ENCODE measurements at regions not wholly inside any gene's neighbourhood (a gene's known extent, or its start where the extent isn't known, plus 50 kb on each side); places are given as distances from the start of the nearest gene placed in this dataset.

DNA sequence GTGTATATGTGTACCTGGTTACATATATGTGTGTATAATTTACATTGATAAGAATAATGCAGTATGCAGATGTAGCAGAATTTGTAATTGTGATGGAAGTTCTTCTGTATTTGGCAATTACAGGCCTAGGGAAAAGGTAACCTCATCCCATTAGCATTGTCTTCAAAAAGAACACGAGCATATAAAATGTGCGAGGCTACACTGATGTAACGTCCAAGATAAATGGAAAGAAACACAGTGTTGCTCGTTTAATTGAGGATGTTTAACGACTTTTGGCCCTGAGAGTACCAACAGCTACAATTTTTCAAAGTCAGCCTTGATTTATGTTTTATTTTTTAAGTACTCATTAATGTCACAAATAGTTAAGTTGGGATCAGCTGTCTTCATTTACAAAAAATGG lies 703.5 kb upstream of the RBFOX1 start:
- POLR2A ChIA-PET, result no interaction called here
- Histone ChIP-seq H3K27me3 (ENCODE audit: insufficient read depth, low read length, poor library complexity, severe bottlenecking) (no peaks in the 10 kb centered on the region), H3K9me3 (ENCODE audit: low read length) (no peaks in the 10 kb centered on the region), H3K4me3 (ENCODE audit: low read length) (no peak overlapping the region), H3K27ac (ENCODE audit: low read depth, low read length) (no peak overlapping the region), H3K36me3 (ENCODE audit: insufficient read depth, low read length) (no peaks in the 10 kb centered on the region), H3K4me1 (ENCODE audit: insufficient read depth, low read length) (no peaks in the 10 kb centered on the region)
- Mint-ChIP-seq H3K9me3 (peaks cover 0 to 16% (median 4%) of the 10 kb centered on the region in 5 donors), H3K4me3 (no peak overlapping the region), H3K36me3 (no peaks in the 10 kb centered on the region), H3K27ac (no peak overlapping the region), H3K27me3 (peaks cover 0 to 2% of the 10 kb centered on the region in 2 donors), H3K4me1 (no peaks in the 10 kb centered on the region)
- DNase-seq, result no peak
- CTCF ChIA-PET, result no interaction called here

DNA sequence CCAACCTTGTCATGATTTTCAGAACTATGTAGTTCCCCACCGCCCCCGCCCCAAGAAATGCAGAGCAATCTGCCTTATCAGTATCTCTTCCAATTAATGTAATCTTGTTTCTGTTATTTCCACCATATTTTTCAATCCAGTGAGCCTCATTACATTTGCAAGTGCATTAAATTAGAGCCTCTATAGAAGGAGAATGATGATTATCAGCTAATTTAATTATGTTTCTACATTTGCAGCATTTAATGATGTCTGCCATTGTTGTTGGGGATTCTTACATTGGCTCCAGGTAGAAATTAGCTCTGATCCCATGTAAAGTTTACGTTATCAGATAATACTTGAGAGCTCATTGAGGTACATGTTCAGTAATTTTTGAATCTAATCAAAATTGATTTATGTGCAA lies 707.0 kb upstream of the RBFOX1 start:
- no peaks in the 10 kb centered on the region for H3K27me3 ChIP-seq (ENCODE audit: insufficient read depth, low read length, poor library complexity, severe bottlenecking)

DNA sequence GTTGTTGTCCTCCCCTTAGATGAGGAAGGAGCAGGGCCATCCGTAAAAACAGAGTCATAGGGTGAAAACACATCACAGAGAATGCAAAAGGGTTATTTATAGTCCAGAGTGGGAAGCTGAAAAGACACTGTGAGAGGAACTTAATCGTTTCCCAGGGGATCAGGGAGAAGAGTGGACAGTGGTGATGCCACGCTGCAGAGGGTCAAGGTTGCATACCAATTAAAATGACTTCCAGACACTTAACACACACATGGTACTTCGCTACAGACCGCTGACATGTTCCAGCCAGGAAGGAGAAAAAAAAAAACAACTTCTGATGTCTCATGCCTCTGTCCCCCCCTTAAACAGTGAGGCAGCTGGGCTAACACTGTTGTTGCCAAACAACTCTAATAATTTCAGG lies 713.8 kb upstream of the RBFOX1 start:
- Mint-ChIP-seq H3K9me3 (peaks cover 11 to 25% (median 14%) of the 10 kb centered on the region in 5 donors), H3K27ac (no peak overlapping the region), H3K36me3 (no peaks in the 10 kb centered on the region), H3K27me3 (no peaks in the 10 kb centered on the region), H3K4me3 (no peak overlapping the region), H3K4me1 (no peaks in the 10 kb centered on the region)
- Histone ChIP-seq H3K4me3 (ENCODE audit: low read length) (no peak overlapping the region), H3K27ac (ENCODE audit: low read depth, low read length) (no peak overlapping the region), H3K36me3 (ENCODE audit: insufficient read depth, low read length) (no peaks in the 10 kb centered on the region), H3K27me3 (ENCODE audit: insufficient read depth, low read length, poor library complexity, severe bottlenecking) (no peaks in the 10 kb centered on the region), H3K9me3 (ENCODE audit: low read length) (no peaks in the 10 kb centered on the region), H3K4me1 (ENCODE audit: insufficient read depth, low read length) (no peaks in the 10 kb centered on the region)
- POLR2A ChIA-PET, result no interaction called here
- DNase-seq, result no peak
- CTCF ChIA-PET, result no interaction called here

More for the DNA sequence above, 707.0 kb upstream of the RBFOX1 start:
- H3K36me3 ChIP-seq (ENCODE audit: insufficient read depth, low read length), result no peaks in the 10 kb centered on the region
- Mint-ChIP-seq H3K27ac (no peak overlapping the region), H3K9me3 (peaks cover 2 to 18% (median 6%) of the 10 kb centered on the region in 5 donors), H3K4me1 (no peaks in the 10 kb centered on the region), H3K36me3 (no peaks in the 10 kb centered on the region), H3K4me3 (no peak overlapping the region), H3K27me3 (no peaks in the 10 kb centered on the region)
- no peaks in the 10 kb centered on the region for H3K4me1 ChIP-seq (ENCODE audit: insufficient read depth, low read length)
- H3K4me3 ChIP-seq (ENCODE audit: low read length), result no peak overlapping the region
- POLR2A ChIA-PET, result no interaction called here
- H3K27ac ChIP-seq (ENCODE audit: low read depth, low read length), result no peak overlapping the region
- no peak for DNase-seq
- no peaks in the 10 kb centered on the region for H3K9me3 ChIP-seq (ENCODE audit: low read length)
- CTCF ChIA-PET, result no interaction called here

DNA sequence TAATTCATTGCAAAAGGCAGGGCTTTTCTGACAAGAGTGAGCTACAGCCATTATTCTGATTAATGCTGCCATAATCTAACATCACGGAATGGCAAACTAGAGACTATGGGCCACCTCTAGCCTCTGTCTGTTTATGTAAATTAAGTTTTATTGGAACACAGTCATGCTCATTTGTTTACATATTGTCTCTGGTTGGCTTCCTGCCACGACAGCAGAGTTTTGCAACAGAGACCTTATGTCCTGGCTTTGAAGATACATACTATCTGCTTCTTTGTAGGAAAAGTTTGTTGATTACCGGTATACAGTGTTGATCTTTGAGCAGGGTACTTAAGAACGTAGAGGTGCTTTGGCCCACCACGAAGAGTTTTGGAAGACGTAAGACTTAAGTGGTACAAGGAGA lies 715.9 kb upstream of the RBFOX1 start:
- H3K4me1 Mint-ChIP-seq, result no peaks in the 10 kb centered on the region
- no peak overlapping the region for H3K4me3 Mint-ChIP-seq
- no peak for DNase-seq
- H3K9me3 ChIP-seq (ENCODE audit: low read length), result no peaks in the 10 kb centered on the region
- no peaks in the 10 kb centered on the region for H3K36me3 ChIP-seq (ENCODE audit: insufficient read depth, low read length)
- no peak overlapping the region for H3K4me3 ChIP-seq (ENCODE audit: low read length)
- H3K27ac Mint-ChIP-seq, result no peak overlapping the region
- peaks cover 13 to 24% (median 14%) of the 10 kb centered on the region in 5 donors for H3K9me3 Mint-ChIP-seq
- H3K27me3 ChIP-seq (ENCODE audit: insufficient read depth, low read length, poor library complexity, severe bottlenecking), result no peaks in the 10 kb centered on the region
- no peaks in the 10 kb centered on the region for H3K36me3 Mint-ChIP-seq
- H3K27ac ChIP-seq (ENCODE audit: low read depth, low read length), result no peak overlapping the region
- ChIA-PET CTCF (no interaction called here), POLR2A (no interaction called here)
- H3K27me3 Mint-ChIP-seq, result no peaks in the 10 kb centered on the region
- H3K4me1 ChIP-seq (ENCODE audit: insufficient read depth, low read length), result no peaks in the 10 kb centered on the region

DNA sequence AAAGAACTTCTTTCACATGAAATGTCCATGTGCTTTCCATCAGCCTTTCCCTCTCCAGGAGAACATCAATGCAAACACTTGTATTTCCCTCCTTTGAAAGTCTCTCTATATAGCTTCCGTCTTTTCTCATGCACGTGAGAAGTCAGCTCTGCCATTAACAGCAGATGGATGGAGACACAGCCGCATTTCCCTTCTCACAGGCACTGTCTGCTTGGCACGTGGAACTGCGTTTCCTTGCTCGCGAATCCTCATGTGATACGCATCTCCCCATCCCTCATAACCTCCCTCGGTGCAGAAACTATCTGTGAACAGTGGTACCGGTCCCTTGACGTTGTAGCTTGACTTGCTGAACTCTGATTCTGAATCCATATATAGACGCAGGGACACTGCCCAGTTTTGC lies 717.0 kb upstream of the RBFOX1 start:
- Histone ChIP-seq H3K27ac (ENCODE audit: low read depth, low read length) (no peak overlapping the region), H3K4me3 (ENCODE audit: low read length) (no peak overlapping the region), H3K9me3 (ENCODE audit: low read length) (no peaks in the 10 kb centered on the region), H3K4me1 (ENCODE audit: insufficient read depth, low read length) (no peaks in the 10 kb centered on the region), H3K27me3 (ENCODE audit: insufficient read depth, low read length, poor library complexity, severe bottlenecking) (no peaks in the 10 kb centered on the region), H3K36me3 (ENCODE audit: insufficient read depth, low read length) (no peaks in the 10 kb centered on the region)
- Mint-ChIP-seq H3K4me3 (no peak overlapping the region), H3K27ac (no peak overlapping the region), H3K27me3 (no peaks in the 10 kb centered on the region), H3K4me1 (no peaks in the 10 kb centered on the region), H3K9me3 (peaks cover 11 to 26% (median 16%) of the 10 kb centered on the region in 5 donors), H3K36me3 (no peaks in the 10 kb centered on the region)
- no peak for DNase-seq
- CTCF ChIA-PET, result no interaction called here
- POLR2A ChIA-PET, result no interaction called here

DNA sequence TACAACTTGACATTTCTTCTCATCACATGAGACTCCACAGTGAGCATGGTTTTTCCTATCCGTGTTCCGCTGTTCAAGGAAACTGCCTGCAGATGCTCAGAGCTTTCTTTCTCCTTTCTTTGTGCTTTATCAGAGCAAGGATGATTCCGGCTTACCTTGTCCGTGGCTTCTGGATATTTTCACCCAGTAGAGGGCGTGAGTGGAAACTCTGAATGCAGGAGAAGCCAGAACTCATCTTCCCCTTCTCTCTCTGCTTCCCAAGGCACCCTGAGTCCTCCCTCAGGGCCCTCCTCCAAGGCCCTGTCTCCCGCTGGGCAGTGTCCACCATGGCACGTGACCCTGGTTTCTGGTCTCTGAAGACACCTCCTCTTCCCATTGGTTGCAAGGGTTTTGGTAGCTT lies 721.1 kb upstream of the RBFOX1 start:
- H3K36me3 Mint-ChIP-seq, result no peaks in the 10 kb centered on the region
- peaks cover 0 to 16% (median 8%) of the 10 kb centered on the region in 5 donors for H3K9me3 Mint-ChIP-seq
- no peaks in the 10 kb centered on the region for H3K27me3 ChIP-seq (ENCODE audit: insufficient read depth, low read length, poor library complexity, severe bottlenecking)
- H3K4me3 Mint-ChIP-seq, result no peak overlapping the region
- CTCF ChIA-PET, result no interaction called here
- H3K4me1 Mint-ChIP-seq, result no peaks in the 10 kb centered on the region
- no peak overlapping the region for H3K27ac Mint-ChIP-seq
- peaks cover 0 to 5% of the 10 kb centered on the region in 2 donors for H3K27me3 Mint-ChIP-seq
- no peak for DNase-seq
- H3K36me3 ChIP-seq (ENCODE audit: insufficient read depth, low read length), result no peaks in the 10 kb centered on the region
- H3K4me3 ChIP-seq (ENCODE audit: low read length), result no peak overlapping the region
- no peaks in the 10 kb centered on the region for H3K9me3 ChIP-seq (ENCODE audit: low read length)
- POLR2A ChIA-PET, result no interaction called here
- no peaks in the 10 kb centered on the region for H3K4me1 ChIP-seq (ENCODE audit: insufficient read depth, low read length)
- no peak overlapping the region for H3K27ac ChIP-seq (ENCODE audit: low read depth, low read length)

DNA sequence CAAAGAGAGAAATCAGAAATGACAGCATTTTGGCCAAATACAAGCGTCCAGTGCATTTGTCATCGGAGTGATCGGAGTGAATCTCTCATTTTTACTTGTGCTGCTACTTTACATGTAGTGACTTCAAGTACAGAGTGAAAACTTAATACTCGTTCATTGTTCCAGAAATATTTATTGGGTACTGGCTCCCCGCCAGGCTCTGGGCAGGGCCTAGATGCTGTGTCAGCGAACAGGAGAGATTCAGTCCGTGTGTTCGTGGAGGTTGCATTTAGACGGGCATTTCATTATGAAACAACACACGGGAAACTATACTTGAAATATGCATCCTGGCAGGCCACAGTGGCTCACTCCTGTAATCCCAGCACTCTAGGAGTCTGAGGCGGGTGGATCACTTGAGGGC lies 727.2 kb upstream of the RBFOX1 start:
- no peak overlapping the region for H3K27ac Mint-ChIP-seq
- peaks cover 0 to 5% of the 10 kb centered on the region in 2 donors for H3K27me3 Mint-ChIP-seq
- H3K9me3 Mint-ChIP-seq, result peaks cover 0 to 13% (median 3%) of the 10 kb centered on the region in 5 donors
- H3K9me3 ChIP-seq (ENCODE audit: low read length), result no peaks in the 10 kb centered on the region
- no peak overlapping the region for H3K4me3 ChIP-seq (ENCODE audit: low read length)
- ChIA-PET CTCF (no interaction called here), POLR2A (no interaction called here)
- no peak overlapping the region for H3K27ac ChIP-seq (ENCODE audit: low read depth, low read length)
- no peaks in the 10 kb centered on the region for H3K27me3 ChIP-seq (ENCODE audit: insufficient read depth, low read length, poor library complexity, severe bottlenecking)
- no peak for DNase-seq
- no peaks in the 10 kb centered on the region for H3K36me3 ChIP-seq (ENCODE audit: insufficient read depth, low read length)
- H3K4me1 Mint-ChIP-seq, result no peaks in the 10 kb centered on the region
- H3K4me1 ChIP-seq (ENCODE audit: insufficient read depth, low read length), result no peaks in the 10 kb centered on the region
- no peaks in the 10 kb centered on the region for H3K36me3 Mint-ChIP-seq
- no peak overlapping the region for H3K4me3 Mint-ChIP-seq

DNA sequence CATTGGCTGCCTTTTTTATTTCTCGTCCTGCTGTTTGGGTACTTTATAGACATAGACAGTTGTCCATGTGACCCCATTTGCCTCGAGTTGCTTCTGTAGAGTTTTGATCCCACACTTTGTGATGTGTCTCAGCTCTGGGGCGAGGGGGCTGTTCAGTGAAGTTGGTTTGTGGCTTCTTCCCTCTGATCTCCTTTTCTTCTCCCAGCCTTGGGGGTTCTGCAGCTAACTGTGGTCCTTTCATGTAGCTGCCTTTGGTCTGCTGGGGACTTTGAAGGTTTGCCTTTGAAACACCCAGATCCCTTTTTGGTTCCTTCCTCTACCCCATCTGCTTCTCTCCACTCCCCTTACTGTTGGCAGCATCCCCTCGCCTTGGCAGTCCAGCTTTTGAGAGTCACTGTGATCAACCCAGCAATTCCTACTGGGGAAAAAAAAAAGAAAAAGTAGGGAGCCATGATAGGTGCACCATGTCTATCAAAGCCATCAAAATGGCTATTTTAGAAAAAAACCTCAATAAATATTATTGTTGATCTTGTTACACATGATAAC lies 728.8 kb upstream of the RBFOX1 start:
- Histone ChIP-seq H3K27ac (ENCODE audit: low read depth, low read length) (no peak overlapping the region), H3K27me3 (ENCODE audit: insufficient read depth, low read length, poor library complexity, severe bottlenecking) (no peaks in the 10 kb centered on the region), H3K4me3 (ENCODE audit: low read length) (no peak overlapping the region), H3K9me3 (ENCODE audit: low read length) (no peaks in the 10 kb centered on the region), H3K36me3 (ENCODE audit: insufficient read depth, low read length) (no peaks in the 10 kb centered on the region), H3K4me1 (ENCODE audit: insufficient read depth, low read length) (no peaks in the 10 kb centered on the region)
- peaks cover 0 to 5% of the 10 kb centered on the region in 2 donors for H3K27me3 Mint-ChIP-seq
- H3K4me1 Mint-ChIP-seq, result no peaks in the 10 kb centered on the region
- ChIA-PET CTCF (no interaction called here), POLR2A (no interaction called here)
- H3K4me3 Mint-ChIP-seq, result no peak overlapping the region
- H3K27ac Mint-ChIP-seq, result no peak overlapping the region
- peaks cover 0 to 13% (median 5%) of the 10 kb centered on the region in 5 donors for H3K9me3 Mint-ChIP-seq
- no peaks in the 10 kb centered on the region for H3K36me3 Mint-ChIP-seq
- no peak for DNase-seq

DNA sequence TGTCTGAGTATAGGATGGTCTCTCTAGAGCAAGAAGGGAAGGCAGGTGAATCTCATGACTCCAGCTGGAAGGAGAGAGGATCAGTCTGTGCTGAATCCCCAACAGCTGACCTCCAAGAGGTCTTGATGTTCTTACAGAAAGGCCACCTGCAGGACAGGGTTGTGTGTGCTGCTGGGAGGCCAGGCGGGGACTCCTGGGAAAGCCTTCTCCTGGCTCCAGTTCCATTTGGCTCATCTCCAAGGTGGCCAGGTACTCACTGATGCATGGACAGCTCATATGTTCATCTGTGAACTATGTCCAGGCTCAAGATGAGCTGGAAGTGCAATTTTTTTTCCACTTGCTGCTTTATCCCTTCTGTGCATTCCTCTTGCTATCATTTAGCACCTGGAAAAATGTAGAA lies 730.2 kb upstream of the RBFOX1 start:
- H3K4me3 Mint-ChIP-seq, result no peak overlapping the region
- no peaks in the 10 kb centered on the region for H3K4me1 Mint-ChIP-seq
- H3K9me3 ChIP-seq (ENCODE audit: low read length), result no peaks in the 10 kb centered on the region
- peaks cover 0 to 2% of the 10 kb centered on the region in 2 donors for H3K27me3 Mint-ChIP-seq
- no peaks in the 10 kb centered on the region for H3K27me3 ChIP-seq (ENCODE audit: insufficient read depth, low read length, poor library complexity, severe bottlenecking)
- no peak overlapping the region for H3K27ac ChIP-seq (ENCODE audit: low read depth, low read length)
- no peaks in the 10 kb centered on the region for H3K36me3 Mint-ChIP-seq
- H3K36me3 ChIP-seq (ENCODE audit: insufficient read depth, low read length), result no peaks in the 10 kb centered on the region
- ChIA-PET POLR2A (no interaction called here), CTCF (no interaction called here)
- no peak for DNase-seq
- H3K27ac Mint-ChIP-seq, result no peak overlapping the region
- no peaks in the 10 kb centered on the region for H3K4me1 ChIP-seq (ENCODE audit: insufficient read depth, low read length)
- H3K4me3 ChIP-seq (ENCODE audit: low read length), result no peak overlapping the region
- peaks cover 0 to 11% (median 4%) of the 10 kb centered on the region in 5 donors for H3K9me3 Mint-ChIP-seq
